Heart left ventricle (tissue), 16 donors: ENCODE measurements at regions not wholly inside any gene's neighbourhood (a gene's known extent, or its start where the extent isn't known, plus 50 kb on each side); places are given as distances from the start of the nearest gene placed in this dataset.

Source experiments
- ATAC-seq, 4 donors: fragments of 200-7000 bp; cut with Tn5 transposase; one replicate each; pipeline ENCODE4 v1.9.1; 2020 to 2022; ENCODE audit warnings: moderate library complexity in 4 of 4, mild to moderate bottlenecking in 3 of 4, moderate number of reproducible peaks in 1 of 4
- DNase-seq, 5 donors: peaks; one replicate each; pipeline ENCODE4 v3.0.0-alpha.2; 2020
- H3K27ac ChIP-seq, 12 donors: fragments of 200-600 bp; sonication (generic) in 4 of 12; one replicate each; pipeline versions ENCODE4 v1.5.0 to v1.8.0; 2016 to 2022; ENCODE audit warnings: mild to moderate bottlenecking in 2 of 12
- H3K27me3 ChIP-seq, 9 donors: fragments of 200-600 bp; sonication (generic) in 2 of 9; one replicate each; pipeline versions ENCODE4 v1.5.1 to v1.8.0; 2016 to 2022; ENCODE audit warnings: mild to moderate bottlenecking in 3 of 9
- H3K36me3 ChIP-seq, 9 donors: fragments of 200-600 bp; sonication (generic) in 2 of 9; one replicate each; pipeline versions ENCODE4 v1.5.0 to v1.8.0; 2018 to 2022; ENCODE audit warnings: mild to moderate bottlenecking in 2 of 9
- H3K4me1 ChIP-seq, 12 donors: fragments of 200-600 bp; sonication (generic) in 4 of 12; one replicate each; pipeline versions ENCODE4 v1.5.0 to v1.8.0; 2016 to 2022; ENCODE audit warnings: mild to moderate bottlenecking in 3 of 12
- H3K4me3 ChIP-seq, 12 donors: fragments of 200-600 bp; sonication (generic) in 4 of 12; one replicate each; pipeline versions ENCODE4 v1.5.0 to v1.8.0; 2017 to 2022; ENCODE audit warnings: mild to moderate bottlenecking in 9 of 12, moderate library complexity in 4 of 12
- H3K9me3 ChIP-seq, 12 donors: fragments of 200-600 bp; sonication (generic) in 4 of 12; one replicate each; pipeline versions ENCODE4 v1.5.0 to v1.8.0; 2016 to 2022; ENCODE audit warnings: mild to moderate bottlenecking in 1 of 12
- POLR2A ChIP-seq, 2 donors: fragments of 450-650 bp; IDR thresholded peaks; one replicate each; pipeline ENCODE4 v1.6.1; 2017; ENCODE audit warnings: antibody characterized with exemption in 2 of 2, mild to moderate bottlenecking in 2 of 2, moderate library complexity in 2 of 2
- WGBS, 4 donors: extraction: QIAGEN DNeasy Blood & Tissue Kit in 2 of 4; methylation state at CpG; one replicate each; pipeline versions ENCODE4 v1.1.5 to v1.1.7; 2013 to 2018; 5-methylcytosine and 5-hydroxymethylcytosine counted together
- intact Hi-C, 10 donors: fragments of 100-400 bp; cut with DNase I; formaldehyde crosslinking; loops; one replicate each; pipeline versions ENCODE4 v1.11.1 to v1.14.2; 2022
- TF ChIP-seq, protein P1 (sequence below), 12 donors: fragments of 200-600 bp; sonication (generic) in 4 of 12; IDR thresholded peaks; one replicate each; pipeline versions ENCODE4 v1.5.0 to v1.8.0; 2018 to 2022; ENCODE audit warnings: antibody characterized with exemption in 12 of 12, mild to moderate bottlenecking in 5 of 12
- donor health status: ischemic (EF 13 %, LVEDD 7.1; RV severe dilation, severe dysfunction).
- donor health status: healthy with polysubstance abuse.
- donor health status: DM: no; HTN: yes; CAD: no.
- donor health status: DM: no; HTN: no; CAD: no.
- donor health status: ischemic (EF 25% LVEDD 6.9; RV normal size, moderate dysfunction).
- donor health status: ischemic (EF 25% LVEDD 5.7; RV mildly dilated, moderate dysfunction).
- donor health status: healthy.
- donor health status: DM: yes; HTN: yes; CAD: no.
- donor health status: ischemic (EF 35%, LVEDD 5.7; RV mildly dilated, moderate dysfunction).
- donor health status: nonischemic (EF 11% LVEDD 7.7; RV severe dilation, severe dysfunction).
- donor health status: DM: yes; HTN: yes; CAD: no.
- donor health status: PGD.
- donor health status: ischemic (EF 29% LVEDD 5.4; RV normal size, mild dysfunction).
- donor health status: nonischemic (EF 23%, LVEDD 6.1; RV moderate dilation, normal function).

DNA sequence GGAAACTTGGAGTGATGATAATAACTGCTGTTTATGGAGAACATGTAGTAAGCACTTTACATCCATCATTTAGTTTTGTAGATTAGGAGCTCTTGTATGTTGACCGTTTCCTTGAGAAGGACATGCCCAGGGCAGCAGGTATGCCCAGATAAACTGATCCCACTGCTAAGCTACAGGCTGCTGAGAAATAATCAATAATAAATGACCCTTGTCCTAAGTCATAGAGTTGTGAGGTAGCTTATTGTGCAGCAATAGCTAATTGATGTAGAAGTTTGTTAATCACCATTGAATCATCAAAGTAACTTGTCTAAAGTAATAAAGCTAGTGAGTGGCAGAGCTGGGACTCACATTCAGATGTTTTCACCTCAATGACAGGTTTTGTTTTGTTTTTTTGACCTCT lies 287.2 kb upstream of the CYRIA start:
- H3K36me3 ChIP-seq, result no peaks in the 10 kb centered on the region
- H3K4me3 ChIP-seq, result no peak overlapping the region
- H3K4me1 ChIP-seq, result no peaks in the 10 kb centered on the region
- H3K27me3 ChIP-seq, result no peaks in the 10 kb centered on the region
- TF ChIP-seq, protein P1, sequence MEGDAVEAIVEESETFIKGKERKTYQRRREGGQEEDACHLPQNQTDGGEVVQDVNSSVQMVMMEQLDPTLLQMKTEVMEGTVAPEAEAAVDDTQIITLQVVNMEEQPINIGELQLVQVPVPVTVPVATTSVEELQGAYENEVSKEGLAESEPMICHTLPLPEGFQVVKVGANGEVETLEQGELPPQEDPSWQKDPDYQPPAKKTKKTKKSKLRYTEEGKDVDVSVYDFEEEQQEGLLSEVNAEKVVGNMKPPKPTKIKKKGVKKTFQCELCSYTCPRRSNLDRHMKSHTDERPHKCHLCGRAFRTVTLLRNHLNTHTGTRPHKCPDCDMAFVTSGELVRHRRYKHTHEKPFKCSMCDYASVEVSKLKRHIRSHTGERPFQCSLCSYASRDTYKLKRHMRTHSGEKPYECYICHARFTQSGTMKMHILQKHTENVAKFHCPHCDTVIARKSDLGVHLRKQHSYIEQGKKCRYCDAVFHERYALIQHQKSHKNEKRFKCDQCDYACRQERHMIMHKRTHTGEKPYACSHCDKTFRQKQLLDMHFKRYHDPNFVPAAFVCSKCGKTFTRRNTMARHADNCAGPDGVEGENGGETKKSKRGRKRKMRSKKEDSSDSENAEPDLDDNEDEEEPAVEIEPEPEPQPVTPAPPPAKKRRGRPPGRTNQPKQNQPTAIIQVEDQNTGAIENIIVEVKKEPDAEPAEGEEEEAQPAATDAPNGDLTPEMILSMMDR (IDR thresholded peaks at IDR 0.05), result no peak
- no peak for TF ChIP-seq POLR2A (IDR thresholded peaks at IDR 0.05)
- DNase-seq (no peak), ATAC-seq (no peak)
- intact Hi-C loops, result no loop called here
- no peak overlapping the region for H3K27ac ChIP-seq
- H3K9me3 ChIP-seq, result no peaks in the 10 kb centered on the region
- 88 to 92% (median 89%) methylated on average over 1 of the region's 1 CpG for WGBS, 4 donors

DNA sequence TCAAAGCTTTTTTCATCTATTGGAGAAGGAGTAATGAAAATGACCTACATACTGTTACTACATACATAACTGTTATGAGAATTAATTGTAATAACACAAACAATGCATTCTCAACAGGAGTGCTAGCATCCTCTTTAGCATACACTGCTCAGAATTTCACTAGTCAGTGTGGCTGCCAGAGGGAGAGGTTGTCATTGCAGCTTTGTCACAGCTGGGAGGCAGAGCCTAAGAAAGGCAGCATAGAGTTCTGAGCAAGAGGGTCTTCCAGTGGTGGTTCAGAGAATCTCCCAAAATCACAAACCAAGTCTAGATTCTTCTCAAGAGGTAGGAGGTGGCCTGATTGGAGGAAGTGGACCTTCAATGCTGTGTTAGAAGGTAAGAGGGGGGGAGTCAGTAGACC lies 286.7 kb upstream of the CYRIA start:
- Histone ChIP-seq H3K36me3 (no peaks in the 10 kb centered on the region), H3K27ac (no peak overlapping the region), H3K4me1 (no peaks in the 10 kb centered on the region), H3K4me3 (no peak overlapping the region), H3K27me3 (no peaks in the 10 kb centered on the region), H3K9me3 (no peaks in the 10 kb centered on the region)
- ATAC-seq (no peak), DNase-seq (no peak)
- TF ChIP-seq, protein P1 (IDR thresholded peaks at IDR 0.05), result no peak
- TF ChIP-seq POLR2A (IDR thresholded peaks at IDR 0.05), result no peak
- intact Hi-C loops, result no loop called here

DNA sequence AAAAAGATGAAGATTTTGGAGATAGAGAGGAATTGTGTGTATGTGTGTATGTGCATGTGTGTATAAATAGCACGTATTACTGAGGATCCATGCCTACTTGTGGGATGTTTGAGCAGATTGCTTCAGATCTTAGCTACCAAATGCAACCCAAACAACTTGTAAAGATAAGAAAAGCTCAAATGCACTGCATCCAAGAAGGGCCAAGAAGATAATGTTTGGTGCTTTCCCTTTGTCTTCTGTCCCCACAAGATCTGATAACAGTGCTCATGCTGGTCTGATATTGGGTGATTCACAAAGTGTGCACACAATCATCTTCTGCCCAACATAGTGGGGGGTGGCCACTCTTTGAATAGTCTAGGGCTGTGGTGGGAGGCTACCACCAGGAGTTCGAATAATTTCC lies 284.8 kb upstream of the CYRIA start:
- H3K27me3 ChIP-seq, result no peaks in the 10 kb centered on the region
- ATAC-seq (no peak), DNase-seq (no peak)
- H3K27ac ChIP-seq, result no peak overlapping the region
- 81 to 90% (median 86%) methylated on average over 2 of the region's 2 CpGs for WGBS, 4 donors
- H3K4me1 ChIP-seq, result no peaks in the 10 kb centered on the region
- no peak overlapping the region for H3K4me3 ChIP-seq
- TF ChIP-seq, protein P1 (IDR thresholded peaks at IDR 0.05), result no peak
- TF ChIP-seq POLR2A (IDR thresholded peaks at IDR 0.05), result no peak
- no peaks in the 10 kb centered on the region for H3K36me3 ChIP-seq
- H3K9me3 ChIP-seq, result no peaks in the 10 kb centered on the region
- intact Hi-C loops, result no loop called here

DNA sequence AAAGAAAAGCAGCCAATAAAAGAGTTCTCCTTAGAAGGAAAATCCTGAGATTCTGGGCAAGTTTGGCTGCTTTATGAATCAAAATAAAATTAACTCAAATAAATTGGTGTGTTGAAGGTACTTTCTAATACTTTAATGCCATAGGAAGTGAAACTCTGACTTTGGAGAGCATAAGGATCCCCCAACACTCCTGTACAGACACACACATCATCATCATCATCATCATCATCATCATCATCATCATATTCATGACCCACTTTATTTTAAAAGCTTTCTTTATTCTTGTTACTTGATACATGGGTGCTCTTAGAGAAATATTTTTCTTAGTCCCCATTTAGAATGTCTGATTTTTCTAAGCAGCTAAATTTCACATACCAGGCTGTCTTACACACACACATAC lies 283.1 kb upstream of the CYRIA start:
- no peaks in the 10 kb centered on the region for H3K9me3 ChIP-seq
- H3K36me3 ChIP-seq, result no peaks in the 10 kb centered on the region
- ATAC-seq (no peak), DNase-seq (no peak)
- intact Hi-C loops, result no loop called here
- H3K4me1 ChIP-seq, result no peaks in the 10 kb centered on the region
- no peak overlapping the region for H3K27ac ChIP-seq
- no peaks in the 10 kb centered on the region for H3K27me3 ChIP-seq
- no peak overlapping the region for H3K4me3 ChIP-seq
- TF ChIP-seq POLR2A (IDR thresholded peaks at IDR 0.05), result no peak
- TF ChIP-seq, protein P1 (IDR thresholded peaks at IDR 0.05), result no peak
